Karpas-422 (cell line): ENCODE measurements at regions not wholly inside any gene's neighbourhood (a gene's known extent, or its start where the extent isn't known, plus 50 kb on each side); places are given as distances from the start of the nearest gene placed in this dataset.

Experiments
- DNase-seq: peaks from one replicate; pipeline ENCODE4 v3.0.0-alpha.2; 2015
- H2AFZ ChIP-seq: fragments of 200-600 bp; sonication (generic); 2 replicates; pipeline ENCODE4 v1.6.1; 2014; ENCODE audit warnings: antibody characterized with exemption, low read length, mixed read lengths
- H3K27ac ChIP-seq: fragments of 200-600 bp; sonication (generic); 2 replicates; pipeline ENCODE4 v1.5.1; 2014; ENCODE audit warnings: mild to moderate bottlenecking, low read length, moderate library complexity
- H3K27me3 ChIP-seq: fragments of 200-600 bp; sonication (generic); 2 replicates; pipeline ENCODE4 v1.6.1; 2014; ENCODE audit warnings: low read length, mixed read lengths
- H3K36me3 ChIP-seq: fragments of 200-600 bp; sonication (generic); 2 replicates; pipeline ENCODE4 v1.6.1; 2014; ENCODE audit warnings: low read length, mixed read lengths; ENCODE audit not compliant: insufficient read depth
- H3K4me1 ChIP-seq: fragments of 200-600 bp; sonication (generic); 2 replicates; pipeline ENCODE4 v1.6.1; 2014; ENCODE audit warnings: mild to moderate bottlenecking, low read length, mixed read lengths
- H3K4me2 ChIP-seq: fragments of 200-600 bp; sonication (generic); 2 replicates; pipeline ENCODE4 v1.6.1; 2014; ENCODE audit warnings: low read length, low read depth, mild to moderate bottlenecking; ENCODE audit not compliant: poor library complexity, severe bottlenecking
- H3K4me3 ChIP-seq: fragments of 200-600 bp; sonication (generic); 2 replicates; pipeline ENCODE4 v1.5.1; 2014; ENCODE audit warnings: mild to moderate bottlenecking, antibody characterized with exemption, low read length, mixed read lengths
- H3K79me2 ChIP-seq: fragments of 200-600 bp; sonication (generic); 2 replicates; pipeline ENCODE4 v1.6.1; 2014; ENCODE audit warnings: mild to moderate bottlenecking, low read length, mixed read lengths
- H3K9ac ChIP-seq: fragments of 200-600 bp; sonication (generic); 2 replicates; pipeline ENCODE4 v1.6.0; 2014; ENCODE audit warnings: low read length
- H3K9me2 ChIP-seq: fragments of 200-600 bp; sonication (generic), shearing (Covaris generic); replicated peaks from 2 replicates; pipeline ENCODE4 v1.6.0; 2014; ENCODE audit warnings: mild to moderate bottlenecking, low read length, moderate library complexity; ENCODE audit not compliant: insufficient read depth
- H3K9me3 ChIP-seq: fragments of 300-700, 200-600 bp; sonication (generic); 2 replicates; pipeline ENCODE4 v1.6.1; 2014; ENCODE audit warnings: low read length, mixed read lengths
- H4K20me1 ChIP-seq: fragments of 200-600 bp; sonication (generic); 2 replicates; pipeline ENCODE4 v1.6.1; 2014; ENCODE audit warnings: mild to moderate bottlenecking, antibody characterized with exemption, low read length, low read depth; ENCODE audit not compliant: insufficient read depth

DNA sequence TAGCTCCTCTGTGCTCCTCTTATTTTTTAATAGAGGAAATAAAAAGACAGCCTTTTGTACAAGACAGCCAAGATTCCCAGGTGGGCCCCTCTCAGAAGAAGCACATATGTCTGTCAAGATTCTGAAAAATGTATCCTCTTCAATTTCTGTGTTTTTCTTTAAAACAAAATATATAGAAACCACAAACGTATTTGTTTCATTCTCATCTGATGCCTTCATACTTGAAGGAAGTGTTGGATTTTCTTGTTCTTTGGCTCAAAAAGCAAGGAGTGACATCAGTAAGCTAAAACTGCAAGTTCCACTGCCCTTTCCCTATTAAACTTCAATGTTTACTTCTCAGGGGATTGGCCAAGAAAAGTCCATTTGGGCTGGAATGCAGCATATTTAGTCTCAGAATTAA, 193.8 kb upstream of the OSR1 start:
- Histone ChIP-seq H3K27me3 (no peaks in the 10 kb centered on the region), H3K79me2 (no peaks in the 10 kb centered on the region), H3K4me1 (no peaks in the 10 kb centered on the region), H3K4me3 (no peak overlapping the region), H3K9me2 (no peaks in the 10 kb centered on the region), H3K36me3 (no peaks in the 10 kb centered on the region), H2AFZ (no peak overlapping the region), H3K9ac (no peak overlapping the region), H4K20me1 (no peaks in the 10 kb centered on the region), H3K9me3 (no peaks in the 10 kb centered on the region), H3K27ac (no peak overlapping the region), H3K4me2 (no peak overlapping the region)
- no peak for DNase-seq

DNA sequence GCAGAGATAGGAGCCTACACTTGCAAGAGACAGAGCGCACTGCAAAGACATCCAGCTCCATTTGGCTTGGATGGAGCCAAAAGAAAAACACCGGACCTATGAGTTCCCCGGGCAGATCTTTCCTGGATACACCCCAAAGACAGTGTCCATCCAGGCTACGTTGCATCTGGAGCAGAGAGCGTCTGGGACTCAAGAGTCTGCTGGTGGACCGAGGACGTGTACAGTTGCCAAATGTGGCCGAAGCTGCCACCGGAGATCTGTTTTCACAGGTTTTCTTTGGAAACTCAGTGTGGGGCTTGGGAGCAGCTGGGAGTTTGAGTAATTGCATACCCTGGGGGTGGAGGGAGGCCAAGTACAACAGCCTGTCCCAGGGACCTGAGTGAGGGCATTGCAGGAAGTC, 192.3 kb upstream of the OSR1 start:
- no peak overlapping the region for H2AFZ ChIP-seq
- H4K20me1 ChIP-seq: no peaks in the 10 kb centered on the region
- H3K9ac ChIP-seq: no peak overlapping the region
- no peak overlapping the region for H3K4me3 ChIP-seq
- H3K4me1 ChIP-seq: no peaks in the 10 kb centered on the region
- no peaks in the 10 kb centered on the region for H3K27me3 ChIP-seq
- no peaks in the 10 kb centered on the region for H3K79me2 ChIP-seq
- H3K36me3 ChIP-seq: no peaks in the 10 kb centered on the region
- no peak overlapping the region for H3K27ac ChIP-seq
- H3K9me3 ChIP-seq: no peaks in the 10 kb centered on the region
- H3K9me2 ChIP-seq: no peaks in the 10 kb centered on the region
- no peak overlapping the region for H3K4me2 ChIP-seq
- no peak for DNase-seq

GRCh38 chr2:19549821-19550220, 191.4 kb upstream of the OSR1 start:
- no peaks in the 10 kb centered on the region for H4K20me1 ChIP-seq
- H3K4me1 ChIP-seq: no peaks in the 10 kb centered on the region
- no peaks in the 10 kb centered on the region for H3K9me3 ChIP-seq
- H3K4me2 ChIP-seq: no peak overlapping the region
- no peak for DNase-seq
- H2AFZ ChIP-seq: no peak overlapping the region
- H3K36me3 ChIP-seq: no peaks in the 10 kb centered on the region
- H3K9me2 ChIP-seq: no peaks in the 10 kb centered on the region
- H3K27me3 ChIP-seq: no peaks in the 10 kb centered on the region
- H3K79me2 ChIP-seq: no peaks in the 10 kb centered on the region
- H3K4me3 ChIP-seq: no peak overlapping the region
- H3K9ac ChIP-seq: no peak overlapping the region
- no peak overlapping the region for H3K27ac ChIP-seq

GRCh38 chr2:19548116-19548515, 189.7 kb upstream of the OSR1 start:
- H3K4me2 ChIP-seq: no peak overlapping the region
- no peaks in the 10 kb centered on the region for H3K9me2 ChIP-seq
- H3K9ac ChIP-seq: no peak overlapping the region
- H3K79me2 ChIP-seq: no peaks in the 10 kb centered on the region
- no peaks in the 10 kb centered on the region for H3K9me3 ChIP-seq
- DNase-seq: no peak
- no peaks in the 10 kb centered on the region for H3K4me1 ChIP-seq
- no peaks in the 10 kb centered on the region for H4K20me1 ChIP-seq
- no peak overlapping the region for H3K4me3 ChIP-seq
- no peaks in the 10 kb centered on the region for H3K36me3 ChIP-seq
- no peak overlapping the region for H3K27ac ChIP-seq
- no peaks in the 10 kb centered on the region for H3K27me3 ChIP-seq
- no peak overlapping the region for H2AFZ ChIP-seq

DNA sequence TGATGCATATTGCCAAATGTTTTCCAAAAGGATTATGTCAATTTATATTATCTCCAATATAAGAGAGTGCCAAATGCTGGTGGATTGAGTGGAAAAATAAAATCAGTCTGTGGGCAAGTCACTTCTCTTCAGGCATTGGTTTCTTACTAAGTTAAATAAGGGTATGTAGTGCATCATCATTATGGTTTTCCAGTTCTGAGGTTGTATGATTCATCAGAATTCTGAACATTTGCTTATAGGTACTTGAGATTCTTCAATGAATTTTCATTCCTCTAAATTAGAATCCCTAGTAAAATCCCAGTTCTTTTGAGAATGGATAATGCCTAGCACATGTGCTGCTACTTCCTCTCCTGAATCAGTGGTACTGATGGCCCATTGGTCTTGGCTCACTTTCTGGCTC, 188.9 kb upstream of the OSR1 start:
- Histone ChIP-seq H3K27ac (no peak overlapping the region), H3K27me3 (no peaks in the 10 kb centered on the region), H3K9me2 (no peaks in the 10 kb centered on the region), H3K9me3 (no peaks in the 10 kb centered on the region), H4K20me1 (no peaks in the 10 kb centered on the region), H3K36me3 (no peaks in the 10 kb centered on the region), H3K79me2 (no peaks in the 10 kb centered on the region), H3K4me1 (no peaks in the 10 kb centered on the region), H3K4me3 (no peak overlapping the region), H2AFZ (no peak overlapping the region), H3K4me2 (no peak overlapping the region), H3K9ac (no peak overlapping the region)
- no peak for DNase-seq

DNA sequence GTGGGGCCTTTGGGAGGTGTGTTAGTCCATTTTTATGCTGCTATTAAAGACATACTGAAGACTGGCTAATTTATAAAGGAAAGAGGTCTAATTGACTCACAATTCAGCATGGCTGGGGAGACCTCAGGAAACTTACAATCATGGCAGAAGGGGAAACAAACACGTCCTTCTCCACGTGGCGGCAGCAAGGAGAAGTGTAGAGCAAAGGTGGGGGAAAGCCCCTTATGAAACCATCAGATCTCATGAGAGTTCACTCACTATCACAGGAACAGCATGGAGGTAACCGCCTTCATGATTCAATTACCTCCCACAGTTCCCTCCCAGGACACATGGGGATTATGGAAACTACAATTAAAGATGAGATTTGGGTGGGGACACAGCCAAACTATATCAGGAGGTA, 187.1 kb upstream of the OSR1 start:
- H4K20me1 ChIP-seq: no peaks in the 10 kb centered on the region
- H3K9me3 ChIP-seq: no peaks in the 10 kb centered on the region
- no peaks in the 10 kb centered on the region for H3K36me3 ChIP-seq
- H3K79me2 ChIP-seq: no peaks in the 10 kb centered on the region
- H2AFZ ChIP-seq: no peak overlapping the region
- no peak overlapping the region for H3K27ac ChIP-seq
- no peak overlapping the region for H3K4me3 ChIP-seq
- H3K9me2 ChIP-seq: no peaks in the 10 kb centered on the region
- H3K4me1 ChIP-seq: no peaks in the 10 kb centered on the region
- DNase-seq: peak; percentile 52
- H3K9ac ChIP-seq: no peak overlapping the region
- no peaks in the 10 kb centered on the region for H3K27me3 ChIP-seq
- no peak overlapping the region for H3K4me2 ChIP-seq

- Histone ChIP-seq H3K27ac (no peak overlapping the region), H3K27me3 (no peaks in the 10 kb centered on the region), H3K4me3 (no peak overlapping the region), H3K4me2 (no peak overlapping the region), H3K9me3 (no peaks in the 10 kb centered on the region), H3K9me2 (no peaks in the 10 kb centered on the region), H3K79me2 (no peaks in the 10 kb centered on the region), H3K4me1 (no peaks in the 10 kb centered on the region), H3K36me3 (no peaks in the 10 kb centered on the region), H4K20me1 (no peaks in the 10 kb centered on the region), H3K9ac (no peak overlapping the region), H2AFZ (no peak overlapping the region)
- DNase-seq: no peak
Measured at GRCh38 chr2:19543663-19544383, 185.4 kb upstream of the OSR1 start.

- H2AFZ ChIP-seq: no peak overlapping the region
- H3K4me3 ChIP-seq: no peak overlapping the region
- no peaks in the 10 kb centered on the region for H3K27me3 ChIP-seq
- H3K4me2 ChIP-seq: no peak overlapping the region
- H3K9me3 ChIP-seq: no peaks in the 10 kb centered on the region
- H4K20me1 ChIP-seq: no peaks in the 10 kb centered on the region
- H3K79me2 ChIP-seq: no peaks in the 10 kb centered on the region
- no peaks in the 10 kb centered on the region for H3K4me1 ChIP-seq
- no peaks in the 10 kb centered on the region for H3K9me2 ChIP-seq
- no peak overlapping the region for H3K27ac ChIP-seq
- no peaks in the 10 kb centered on the region for H3K36me3 ChIP-seq
- H3K9ac ChIP-seq: no peak overlapping the region
- no peak for DNase-seq
Measured at GRCh38 chr2:19542796-19543662, 184.6 kb upstream of the OSR1 start.
